ENCODE measurements at regions not wholly inside any gene's neighbourhood (a gene's known extent, or its start where the extent isn't known, plus 50 kb on each side); places are given as distances from the start of the nearest gene placed in this dataset.

DNA sequence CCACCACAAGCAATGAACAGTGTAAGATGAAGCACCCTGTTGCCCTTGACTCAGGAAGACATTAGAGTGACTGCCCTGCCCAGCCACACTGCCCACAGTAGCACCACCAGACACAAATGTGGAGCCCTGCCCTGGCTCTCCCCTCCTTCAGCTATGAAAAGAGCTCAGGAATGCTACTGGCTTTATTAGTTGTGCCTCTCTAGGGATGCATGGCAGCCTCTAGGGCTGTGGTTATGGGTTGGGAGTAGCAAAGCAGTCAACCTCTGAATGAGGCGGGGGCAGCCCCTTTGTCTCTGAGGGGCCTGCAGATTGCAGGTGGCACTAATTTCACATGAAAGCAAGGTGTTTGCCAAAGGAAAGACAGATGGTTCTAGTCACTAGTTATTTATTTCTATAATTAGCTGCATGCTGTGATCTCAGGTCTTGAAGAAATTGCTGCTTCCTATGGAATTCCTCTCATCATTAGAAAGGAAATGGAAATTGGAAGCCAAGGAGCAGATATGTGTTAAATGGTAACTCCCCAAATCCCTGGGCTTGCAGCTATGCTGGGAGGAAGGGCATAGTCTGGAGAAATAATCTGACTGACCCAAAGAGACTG lies 259.4 kb downstream of the TLR4 start:
- H3K9me3 Mint-ChIP-seq, result peaks cover 0 to 5% (median 0%) of the 10 kb centered on the region in 8 donors
- H3K4me3 ChIP-seq (ENCODE audit: low read length in 2 of 2), result no peak overlapping the region

DNA sequence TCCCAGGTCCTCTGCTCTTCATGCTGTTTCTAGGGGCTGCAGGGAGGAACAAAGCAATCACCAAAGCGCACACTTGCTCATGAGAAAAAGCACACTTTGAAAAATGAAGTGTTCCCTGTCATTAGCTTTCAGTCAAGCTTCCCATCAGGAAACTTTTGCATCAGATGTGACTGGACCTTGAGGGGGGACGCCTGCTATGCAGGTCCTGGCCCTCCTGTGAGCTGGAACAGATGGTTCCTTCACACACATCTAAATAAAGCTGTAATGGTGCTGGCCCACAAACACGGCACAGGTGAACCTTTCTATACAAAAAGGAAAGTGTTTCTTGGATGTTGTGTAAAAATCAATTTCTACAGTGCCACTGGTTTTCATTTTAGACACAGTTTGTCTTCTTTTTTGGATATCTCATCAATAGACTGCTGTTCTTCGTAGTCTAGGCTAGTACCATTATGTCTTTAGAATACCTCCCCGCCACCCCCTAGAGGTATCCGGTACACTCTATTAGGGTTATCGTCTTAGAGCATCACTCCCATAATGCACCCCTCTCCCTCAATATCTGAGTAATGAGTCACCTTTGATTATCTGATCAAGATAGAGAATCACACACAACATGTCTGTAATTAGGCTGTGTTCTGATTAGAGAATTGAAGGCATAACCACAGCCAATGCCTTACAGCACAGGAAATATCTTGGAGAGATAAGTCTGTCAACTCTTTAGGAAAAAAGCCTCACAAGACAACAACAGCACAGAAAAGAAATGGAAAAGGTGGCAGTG lies 266.3 kb downstream of the TLR4 start:
- Mint-ChIP-seq H3K27ac (no peak overlapping the region), H3K27me3 (peaks cover 0 to 1% of the 10 kb centered on the region in 2 donors), H3K36me3 (no peaks in the 10 kb centered on the region), H3K9me3 (peaks cover 0 to 8% (median 1%) of the 10 kb centered on the region in 8 donors), H3K4me3 (no peak overlapping the region), H3K4me1 (no peaks in the 10 kb centered on the region)
- Histone ChIP-seq H3K9me3 (ENCODE audit: control insufficient read depth in 1 of 2, low read length in 2 of 2) (no peaks in the 10 kb centered on the region), H3K4me3 (ENCODE audit: low read length in 2 of 2) (no peak overlapping the region), H3K36me3 (ENCODE audit: insufficient read depth, low read length) (no peaks in the 10 kb centered on the region), H3K27ac (ENCODE audit: low read depth, low read length) (no peak overlapping the region), H3K4me1 (ENCODE audit: insufficient read depth, low read length) (no peaks in the 10 kb centered on the region), H3K27me3 (ENCODE audit: insufficient read depth, low read length) (no peaks in the 10 kb centered on the region)
- intact Hi-C loops (cut with micrococcal nuclease), result no loop called here
- CTCF ChIA-PET (ENCODE audit: partially characterized antibody), result no interaction called here
- no peak for DNase-seq
- POLR2A ChIA-PET (ENCODE audit: partially characterized antibody), result interaction anchor here (0.6 kb wide), 1 partner anchor 47 kb away, joined by 3 read pairs; no protein-coding TSS in a partner anchor

More for the DNA sequence above, 259.4 kb downstream of the TLR4 start:
- no peaks in the 10 kb centered on the region for H3K9me3 ChIP-seq (ENCODE audit: control insufficient read depth in 1 of 2, low read length in 2 of 2)
- H3K27me3 ChIP-seq (ENCODE audit: insufficient read depth, low read length), result no peaks in the 10 kb centered on the region
- ChIA-PET POLR2A (ENCODE audit: partially characterized antibody) (no interaction called here), CTCF (ENCODE audit: partially characterized antibody) (no interaction called here)
- no peaks in the 10 kb centered on the region for H3K4me1 ChIP-seq (ENCODE audit: insufficient read depth, low read length)
- H3K27ac Mint-ChIP-seq, result no peak overlapping the region
- intact Hi-C loops (cut with micrococcal nuclease), result no loop called here
- peaks cover 0 to 1% of the 10 kb centered on the region in 2 donors for H3K27me3 Mint-ChIP-seq
- no peaks in the 10 kb centered on the region for H3K36me3 ChIP-seq (ENCODE audit: insufficient read depth, low read length)
- no peak for DNase-seq
- no peak overlapping the region for H3K27ac ChIP-seq (ENCODE audit: low read depth, low read length)
- no peaks in the 10 kb centered on the region for H3K4me1 Mint-ChIP-seq
- no peaks in the 10 kb centered on the region for H3K36me3 Mint-ChIP-seq
- no peak overlapping the region for H3K4me3 Mint-ChIP-seq

DNA sequence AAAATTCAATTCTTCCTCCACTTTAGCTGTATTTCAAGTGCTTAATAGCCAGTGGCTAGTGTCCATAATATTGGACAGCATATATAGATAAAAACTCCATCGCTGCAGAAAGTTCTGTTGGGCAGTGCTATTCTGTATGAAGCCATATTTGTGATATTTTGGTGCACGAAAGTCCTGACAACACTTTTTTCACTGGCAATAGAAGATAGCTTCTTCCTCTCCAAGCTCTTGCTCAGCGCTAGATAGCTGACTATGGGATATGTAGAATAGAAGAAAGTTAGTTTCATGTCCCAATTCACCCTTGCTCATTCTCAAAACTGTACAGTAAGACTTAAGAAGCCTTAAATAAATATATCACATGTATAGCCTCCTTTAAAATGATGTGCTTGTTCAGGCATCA lies 269.9 kb downstream of the TLR4 start:
- Histone ChIP-seq H3K27me3 (ENCODE audit: insufficient read depth, low read length) (no peaks in the 10 kb centered on the region), H3K4me1 (ENCODE audit: insufficient read depth, low read length) (no peaks in the 10 kb centered on the region), H3K36me3 (ENCODE audit: insufficient read depth, low read length) (no peaks in the 10 kb centered on the region), H3K27ac (ENCODE audit: low read depth, low read length) (no peak overlapping the region), H3K4me3 (ENCODE audit: low read length in 2 of 2) (no peak overlapping the region), H3K9me3 (ENCODE audit: control insufficient read depth in 1 of 2, low read length in 2 of 2) (no peaks in the 10 kb centered on the region)
- peaks cover 0 to 5% of the 10 kb centered on the region in 2 donors for H3K27me3 Mint-ChIP-seq
- no peak for DNase-seq
- intact Hi-C loops (cut with micrococcal nuclease), result no loop called here
- POLR2A ChIA-PET (ENCODE audit: partially characterized antibody), result no interaction called here
- no peaks in the 10 kb centered on the region for H3K4me1 Mint-ChIP-seq
- no peak overlapping the region for H3K27ac Mint-ChIP-seq
- peaks cover 0 to 11% (median 4%) of the 10 kb centered on the region in 8 donors for H3K9me3 Mint-ChIP-seq
- H3K36me3 Mint-ChIP-seq, result no peaks in the 10 kb centered on the region
- no peak overlapping the region for H3K4me3 Mint-ChIP-seq
- CTCF ChIA-PET (ENCODE audit: partially characterized antibody), result interaction anchor here (1.8 kb wide), 1 partner anchor 9 kb away, joined by 4 read pairs; no protein-coding TSS in a partner anchor

DNA sequence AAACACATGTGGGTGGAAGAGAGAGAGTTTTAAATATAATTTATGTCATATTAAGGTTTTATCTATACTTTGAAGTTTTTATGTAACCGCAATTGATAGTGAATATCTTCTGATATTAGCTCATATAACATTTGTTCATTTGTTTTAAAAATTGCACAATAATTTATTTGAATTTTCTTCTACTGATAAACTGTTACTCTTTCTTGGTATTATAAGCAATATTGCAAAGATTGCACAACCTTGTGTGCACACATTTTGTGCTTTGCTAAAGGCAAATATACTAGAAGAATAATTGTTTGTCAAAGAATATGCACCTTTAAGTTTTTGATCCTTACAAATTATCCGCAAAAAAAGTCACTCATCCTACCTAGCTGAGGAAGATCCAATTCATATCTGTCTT lies 275.7 kb downstream of the TLR4 start:
- Mint-ChIP-seq H3K4me3 (no peak overlapping the region), H3K36me3 (no peaks in the 10 kb centered on the region), H3K27ac (no peak overlapping the region), H3K4me1 (peaks cover 0 to 6% (median 0%) of the 10 kb centered on the region in 4 donors), H3K27me3 (peaks cover 0 to 3% of the 10 kb centered on the region in 2 donors), H3K9me3 (peaks cover 0 to 12% (median 4%) of the 10 kb centered on the region in 8 donors)
- POLR2A ChIA-PET (ENCODE audit: partially characterized antibody), result no interaction called here
- Histone ChIP-seq H3K36me3 (ENCODE audit: insufficient read depth, low read length) (no peaks in the 10 kb centered on the region), H3K27me3 (ENCODE audit: insufficient read depth, low read length) (no peaks in the 10 kb centered on the region), H3K4me1 (ENCODE audit: insufficient read depth, low read length) (no peaks in the 10 kb centered on the region), H3K27ac (ENCODE audit: low read depth, low read length) (no peak overlapping the region), H3K4me3 (ENCODE audit: low read length in 2 of 2) (no peak overlapping the region), H3K9me3 (ENCODE audit: control insufficient read depth in 1 of 2, low read length in 2 of 2) (no peaks in the 10 kb centered on the region)
- intact Hi-C loops (cut with micrococcal nuclease), result no loop called here
- CTCF ChIA-PET (ENCODE audit: partially characterized antibody), result no interaction called here
- DNase-seq, result no peak

DNA sequence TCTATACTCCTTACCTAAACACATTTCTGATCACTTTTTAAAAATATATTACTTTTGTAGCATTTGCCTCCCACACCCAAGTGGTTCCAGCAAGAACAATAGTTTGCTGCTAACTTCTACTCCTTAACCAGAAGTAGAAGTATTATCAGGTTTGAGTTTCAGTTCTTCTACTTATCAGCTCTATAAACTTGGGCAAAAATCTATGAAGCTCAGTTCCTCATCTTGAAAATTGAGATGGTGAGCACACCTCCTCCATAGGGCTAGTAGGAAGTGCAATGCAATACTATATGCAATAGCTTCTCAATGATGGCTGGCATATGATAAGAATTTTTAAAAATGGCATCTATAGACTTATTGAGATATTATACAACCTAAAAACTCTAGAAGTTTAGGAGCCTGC lies 283.7 kb downstream of the TLR4 start:
- Mint-ChIP-seq H3K4me3 (no peak overlapping the region), H3K27ac (no peak overlapping the region), H3K4me1 (no peaks in the 10 kb centered on the region), H3K36me3 (no peaks in the 10 kb centered on the region), H3K9me3 (peaks cover 0 to 4% (median 0%) of the 10 kb centered on the region in 8 donors), H3K27me3 (no peaks in the 10 kb centered on the region)
- ChIA-PET POLR2A (ENCODE audit: partially characterized antibody) (no interaction called here), CTCF (ENCODE audit: partially characterized antibody) (no interaction called here)
- Histone ChIP-seq H3K27me3 (ENCODE audit: insufficient read depth, low read length) (no peaks in the 10 kb centered on the region), H3K27ac (ENCODE audit: low read depth, low read length) (no peak overlapping the region), H3K4me1 (ENCODE audit: insufficient read depth, low read length) (no peaks in the 10 kb centered on the region), H3K9me3 (ENCODE audit: control insufficient read depth in 1 of 2, low read length in 2 of 2) (no peaks in the 10 kb centered on the region), H3K36me3 (ENCODE audit: insufficient read depth, low read length) (no peaks in the 10 kb centered on the region), H3K4me3 (ENCODE audit: low read length in 2 of 2) (no peak overlapping the region)
- intact Hi-C loops (cut with micrococcal nuclease), result no loop called here
- no peak for DNase-seq

DNA sequence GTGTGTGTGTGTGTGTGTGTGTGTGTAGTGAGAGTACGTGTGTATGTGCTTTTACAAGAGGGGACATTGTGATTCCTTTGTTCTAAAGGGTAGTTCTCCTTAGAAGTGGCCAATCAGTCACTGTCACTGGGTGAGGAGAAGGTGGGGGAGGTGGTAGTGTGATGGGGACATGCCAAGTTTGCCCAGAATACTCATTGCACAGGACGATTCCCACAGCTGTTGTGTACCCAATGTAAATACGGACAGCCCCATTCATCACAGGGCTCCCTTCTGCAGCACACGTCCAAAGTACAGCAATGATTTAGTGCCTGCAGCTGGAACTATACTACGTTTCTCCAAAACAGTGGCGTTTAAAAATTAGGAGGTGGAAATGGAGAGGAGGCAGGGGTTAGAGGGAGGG lies 287.8 kb downstream of the TLR4 start:
- H3K4me3 ChIP-seq (ENCODE audit: low read length in 2 of 2), result no peak overlapping the region
- CTCF ChIA-PET (ENCODE audit: partially characterized antibody), result no interaction called here
- DNase-seq, result no peak
- Mint-ChIP-seq H3K4me3 (no peak overlapping the region), H3K4me1 (no peaks in the 10 kb centered on the region), H3K27ac (no peak overlapping the region), H3K27me3 (peaks cover 0 to 3% of the 10 kb centered on the region in 2 donors), H3K36me3 (no peaks in the 10 kb centered on the region), H3K9me3 (peaks cover 0 to 5% (median under 1%) of the 10 kb centered on the region in 8 donors)
- POLR2A ChIA-PET (ENCODE audit: partially characterized antibody), result no interaction called here
- no peak overlapping the region for H3K27ac ChIP-seq (ENCODE audit: low read depth, low read length)
- H3K36me3 ChIP-seq (ENCODE audit: insufficient read depth, low read length), result no peaks in the 10 kb centered on the region
- intact Hi-C loops (cut with micrococcal nuclease), result no loop called here
- no peaks in the 10 kb centered on the region for H3K9me3 ChIP-seq (ENCODE audit: control insufficient read depth in 1 of 2, low read length in 2 of 2)
- no peaks in the 10 kb centered on the region for H3K4me1 ChIP-seq (ENCODE audit: insufficient read depth, low read length)
- no peaks in the 10 kb centered on the region for H3K27me3 ChIP-seq (ENCODE audit: insufficient read depth, low read length)

DNA sequence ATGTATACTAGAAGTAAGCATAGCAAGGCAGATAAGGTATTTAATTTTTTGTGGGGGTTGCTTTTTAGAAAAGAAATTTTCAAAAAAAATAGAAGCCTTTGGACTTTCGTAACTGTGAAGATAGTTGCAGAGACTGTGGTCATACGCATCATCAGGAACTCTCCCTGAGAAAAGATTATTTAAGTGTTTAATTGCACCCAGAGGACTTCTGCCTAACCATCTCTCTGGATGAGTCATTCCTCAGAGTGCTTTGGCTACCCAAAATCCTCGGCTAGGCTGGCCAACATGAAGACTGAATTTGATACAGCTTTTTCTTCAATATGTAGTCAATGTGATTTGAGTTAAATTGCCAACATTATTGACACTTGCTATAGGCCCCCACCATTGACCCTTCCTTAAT lies 296.4 kb downstream of the TLR4 start:
- intact Hi-C loops (cut with micrococcal nuclease), result no loop called here
- no peak overlapping the region for H3K27ac Mint-ChIP-seq
- H3K36me3 ChIP-seq (ENCODE audit: insufficient read depth, low read length), result no peaks in the 10 kb centered on the region
- H3K4me1 ChIP-seq (ENCODE audit: insufficient read depth, low read length), result no peaks in the 10 kb centered on the region
- ChIA-PET POLR2A (ENCODE audit: partially characterized antibody) (no interaction called here), CTCF (ENCODE audit: partially characterized antibody) (no interaction called here)
- H3K4me3 ChIP-seq (ENCODE audit: low read length in 2 of 2), result no peak overlapping the region
- H3K4me3 Mint-ChIP-seq, result no peak overlapping the region
- H3K27me3 ChIP-seq (ENCODE audit: insufficient read depth, low read length), result no peaks in the 10 kb centered on the region
- H3K9me3 ChIP-seq (ENCODE audit: control insufficient read depth in 1 of 2, low read length in 2 of 2), result no peaks in the 10 kb centered on the region
- H3K9me3 Mint-ChIP-seq, result peaks cover 0 to 6% (median 0%) of the 10 kb centered on the region in 8 donors
- no peak for DNase-seq
- H3K27ac ChIP-seq (ENCODE audit: low read depth, low read length), result no peak overlapping the region
- H3K4me1 Mint-ChIP-seq, result no peaks in the 10 kb centered on the region
- H3K36me3 Mint-ChIP-seq, result no peaks in the 10 kb centered on the region
- no peaks in the 10 kb centered on the region for H3K27me3 Mint-ChIP-seq

Measured in CD4-positive, alpha-beta memory T cell (primary cell).